OCI-LY7 (cell line): ENCODE measurements at regions not wholly inside any gene's neighbourhood (a gene's known extent, or its start where the extent isn't known, plus 50 kb on each side); places are given as distances from the start of the nearest gene placed in this dataset.

Source experiments
- BruUV-seq: library from RNA; stranded (reverse); fragments of 400-500 nt; replicated peaks from 2 replicates; lab custom pipeline; 2021; lab: Mats Ljungman, UMichigan
- CTCF ChIA-PET: fragments of 300-600 bp; sonication (Branson Sonifier 250); formaldehyde crosslinking; loops from one replicate; lab custom pipeline; 2022; ENCODE audit warnings: antibody characterized with exemption; ENCODE audit not compliant: unreplicated experiment; lab: Charles Lee
- POLR2A ChIA-PET: fragments of 300-600 bp; sonication (Branson Sonifier 250); formaldehyde crosslinking; loops from one replicate; lab custom pipeline; 2022; ENCODE audit warnings: antibody characterized with exemption; lab: Charles Lee
- DNase-seq: peaks from one replicate; pipeline ENCODE4 v3.0.0-alpha.2; 2015; ENCODE audit warnings: low spot score
- H2AFZ ChIP-seq: fragments of 200-600 bp; sonication (generic), shearing (Covaris generic); 2 replicates; pipeline ENCODE4 v1.6.1; 2014; ENCODE audit warnings: mild to moderate bottlenecking, antibody characterized with exemption, low read length, moderate library complexity
- H3K27ac ChIP-seq: fragments of 200-600 bp; sonication (generic); 2 replicates; pipeline ENCODE4 v1.5.1; 2014; ENCODE audit warnings: mixed run types, low read depth, mild to moderate bottlenecking, moderate library complexity, low read length, inconsistent platforms; ENCODE audit not compliant: poor library complexity, severe bottlenecking
- H3K36me3 ChIP-seq: fragments of 200-600 bp; sonication (generic); 2 replicates; pipeline ENCODE4 v1.6.1; 2014; ENCODE audit warnings: mild to moderate bottlenecking, antibody characterized with exemption, low read length, moderate library complexity, mixed read lengths; ENCODE audit not compliant: insufficient read depth
- H3K4me1 ChIP-seq: fragments of 200-600 bp; sonication (generic); 2 replicates; pipeline ENCODE4 v1.5.1; 2014; ENCODE audit warnings: mild to moderate bottlenecking, low read length; ENCODE audit not compliant: insufficient read depth, poor library complexity, severe bottlenecking
- H3K4me2 ChIP-seq: fragments of 200-600 bp; sonication (generic); 2 replicates; pipeline ENCODE4 v1.6.1; 2014; ENCODE audit warnings: mild to moderate bottlenecking, low read length
- H3K4me3 ChIP-seq: fragments of 200-600 bp; sonication (generic); 2 replicates; pipeline ENCODE4 v1.5.1; 2014; ENCODE audit warnings: mild to moderate bottlenecking, low read depth, low read length; ENCODE audit not compliant: poor library complexity, severe bottlenecking
- H3K79me2 ChIP-seq: fragments of 200-600 bp; sonication (generic); 2 replicates; pipeline ENCODE4 v1.6.1; 2016; ENCODE audit warnings: low read depth, mild to moderate bottlenecking, low read length, moderate library complexity, mixed read lengths; ENCODE audit not compliant: insufficient read depth
- H3K9me2 ChIP-seq: fragments of 200-600 bp; sonication (generic); 2 replicates; pipeline ENCODE4 v1.6.1; 2016; ENCODE audit warnings: mild to moderate bottlenecking, low read length, mixed read lengths; ENCODE audit not compliant: insufficient read depth
- H3K9me3 ChIP-seq: fragments of 200-600 bp; sonication (generic); 2 replicates; pipeline ENCODE4 v1.6.1; 2014; ENCODE audit warnings: mild to moderate bottlenecking, mixed run types, low read length, mixed read lengths
- H4K20me1 ChIP-seq: fragments of 200-600 bp; sonication (generic); 2 replicates; pipeline ENCODE4 v1.6.1; 2014; ENCODE audit warnings: mild to moderate bottlenecking, antibody characterized with exemption, low read length, moderate library complexity, mixed read lengths; ENCODE audit not compliant: insufficient read depth
- EZH2phosphoT487 ChIP-seq: fragments of 200-600 bp; sonication (generic); IDR thresholded peaks from 2 replicates; pipeline ENCODE4 v1.6.1; 2018; ENCODE audit warnings: low read depth, borderline replicate concordance, mild to moderate bottlenecking, mixed run types, antibody characterized with exemption, low read length, moderate library complexity, mixed read lengths
- intact Hi-C: fragments of 100-400 bp; cut with micrococcal nuclease; formaldehyde crosslinking; loops from one replicate; pipeline ENCODE4 v1.10.0; 2022; ENCODE audit not compliant: unreplicated experiment
- TF ChIP-seq, protein P1 (sequence below): fragments of 200-600 bp; sonication (generic); conservative IDR thresholded peaks from 2 replicates; pipeline ENCODE4 v1.5.1; 2014; ENCODE audit warnings: mild to moderate bottlenecking, antibody characterized with exemption, low read length, moderate library complexity, mixed read lengths

DNA sequence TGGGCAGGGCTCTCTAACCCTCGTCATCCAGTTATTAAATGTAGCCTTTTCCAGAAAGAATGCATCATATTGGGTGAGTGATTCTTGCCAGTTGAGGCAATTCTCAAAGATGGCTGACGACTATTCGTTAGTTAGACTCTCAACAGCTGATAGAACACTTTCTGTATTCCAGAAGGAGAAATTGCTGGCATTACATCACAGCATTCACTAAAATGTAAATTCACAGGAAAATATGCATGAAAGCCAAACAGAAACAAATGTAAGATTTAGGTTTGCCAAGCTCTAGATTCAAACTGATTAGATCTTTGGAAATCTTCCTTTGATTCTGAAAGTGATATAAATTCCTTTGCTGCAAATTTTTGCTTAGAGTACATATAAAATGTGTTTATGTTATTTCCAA is 1501.0 kb downstream of the SI start:
- Histone ChIP-seq H3K4me3 (no peak overlapping the region), H3K79me2 (no peaks in the 10 kb centered on the region), H3K4me1 (no peaks in the 10 kb centered on the region), H3K36me3 (no peaks in the 10 kb centered on the region), H4K20me1 (no peaks in the 10 kb centered on the region), H3K4me2 (no peak overlapping the region), H3K9me3 (0 out of 2 replicates have a peak, but pooled peaks cover 3% of the 10 kb centered on the region), H2AFZ (no peak overlapping the region), H3K27ac (no peak overlapping the region), H3K9me2 (no peaks in the 10 kb centered on the region)
- no TSS peak for BruUV-seq
- POLR2A ChIA-PET: no interaction called here
- CTCF ChIA-PET: no interaction called here
- intact Hi-C loops: no loop called here
- TF ChIP-seq EZH2phosphoT487: no peak
- TF ChIP-seq, protein P1, sequence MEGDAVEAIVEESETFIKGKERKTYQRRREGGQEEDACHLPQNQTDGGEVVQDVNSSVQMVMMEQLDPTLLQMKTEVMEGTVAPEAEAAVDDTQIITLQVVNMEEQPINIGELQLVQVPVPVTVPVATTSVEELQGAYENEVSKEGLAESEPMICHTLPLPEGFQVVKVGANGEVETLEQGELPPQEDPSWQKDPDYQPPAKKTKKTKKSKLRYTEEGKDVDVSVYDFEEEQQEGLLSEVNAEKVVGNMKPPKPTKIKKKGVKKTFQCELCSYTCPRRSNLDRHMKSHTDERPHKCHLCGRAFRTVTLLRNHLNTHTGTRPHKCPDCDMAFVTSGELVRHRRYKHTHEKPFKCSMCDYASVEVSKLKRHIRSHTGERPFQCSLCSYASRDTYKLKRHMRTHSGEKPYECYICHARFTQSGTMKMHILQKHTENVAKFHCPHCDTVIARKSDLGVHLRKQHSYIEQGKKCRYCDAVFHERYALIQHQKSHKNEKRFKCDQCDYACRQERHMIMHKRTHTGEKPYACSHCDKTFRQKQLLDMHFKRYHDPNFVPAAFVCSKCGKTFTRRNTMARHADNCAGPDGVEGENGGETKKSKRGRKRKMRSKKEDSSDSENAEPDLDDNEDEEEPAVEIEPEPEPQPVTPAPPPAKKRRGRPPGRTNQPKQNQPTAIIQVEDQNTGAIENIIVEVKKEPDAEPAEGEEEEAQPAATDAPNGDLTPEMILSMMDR: no peak
- DNase-seq: no peak

DNA sequence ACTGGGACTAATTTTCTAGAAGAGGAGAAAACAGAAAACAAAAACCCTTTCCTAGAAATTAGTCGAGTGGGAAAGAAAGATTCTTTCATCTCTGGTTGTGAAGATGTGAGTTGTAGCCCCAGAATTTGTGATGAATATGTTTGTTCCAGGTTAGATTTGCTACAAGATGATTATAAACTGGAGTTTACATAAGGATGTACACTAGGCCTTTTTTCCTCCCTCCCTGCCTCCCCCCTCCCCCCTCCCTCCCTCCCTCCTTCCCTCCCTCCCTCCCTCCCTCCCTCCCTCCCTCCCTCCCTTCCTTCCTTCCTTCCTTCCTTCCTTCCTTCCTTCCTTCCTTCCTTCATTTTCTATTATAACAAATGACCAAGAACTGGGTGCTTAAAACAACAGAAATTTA is 1502.0 kb downstream of the SI start:
- no peak for DNase-seq
- Histone ChIP-seq H3K4me2 (no peak overlapping the region), H3K27ac (no peak overlapping the region), H3K9me2 (no peaks in the 10 kb centered on the region), H3K4me3 (no peak overlapping the region), H4K20me1 (no peaks in the 10 kb centered on the region), H3K4me1 (no peaks in the 10 kb centered on the region), H2AFZ (no peak overlapping the region), H3K36me3 (no peaks in the 10 kb centered on the region), H3K79me2 (no peaks in the 10 kb centered on the region), H3K9me3 (0 out of 2 replicates have a peak, but pooled peaks cover 3% of the 10 kb centered on the region)
- CTCF ChIA-PET: no interaction called here
- no peak for TF ChIP-seq EZH2phosphoT487
- TF ChIP-seq, protein P1: no peak
- intact Hi-C loops: no loop called here
- BruUV-seq: no TSS peak
- POLR2A ChIA-PET: no interaction called here

DNA sequence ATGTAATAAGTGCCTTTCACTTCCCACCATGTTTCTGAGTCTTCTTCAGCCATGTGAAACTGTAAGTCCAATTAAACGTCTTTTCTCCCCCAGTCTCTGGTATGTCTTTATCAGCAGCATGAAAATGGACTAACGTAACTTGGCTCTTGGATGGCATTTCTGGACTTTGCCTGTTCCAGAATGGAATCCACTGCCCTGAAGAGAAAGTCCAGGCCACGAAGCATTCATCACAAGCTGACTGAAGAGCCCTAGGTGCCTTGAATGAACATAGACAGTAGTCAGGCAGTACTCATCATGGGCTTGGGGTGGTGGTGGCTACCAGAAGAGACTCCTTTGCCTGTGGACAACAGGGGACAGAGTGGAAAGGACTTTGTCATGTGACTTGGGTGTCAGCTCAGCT is 1505.0 kb downstream of the SI start:
- Histone ChIP-seq H3K9me2 (no peaks in the 10 kb centered on the region), H3K4me2 (no peak overlapping the region), H3K27ac (no peak overlapping the region), H3K4me1 (no peaks in the 10 kb centered on the region), H4K20me1 (no peaks in the 10 kb centered on the region), H3K79me2 (no peaks in the 10 kb centered on the region), H3K4me3 (no peak overlapping the region), H2AFZ (no peak overlapping the region), H3K9me3 (no peaks in the 10 kb centered on the region), H3K36me3 (no peaks in the 10 kb centered on the region)
- ChIA-PET CTCF (no interaction called here), POLR2A (no interaction called here)
- BruUV-seq: no TSS peak
- intact Hi-C loops: no loop called here
- no peak for DNase-seq
- TF ChIP-seq EZH2phosphoT487: no peak
- TF ChIP-seq, protein P1: no peak
